Central memory CD4-positive, alpha-beta T cell (primary cell): ENCODE measurements at regions not wholly inside any gene's neighbourhood (a gene's known extent, or its start where the extent isn't known, plus 50 kb on each side); places are given as distances from the start of the nearest gene placed in this dataset.
"Not testable (repeated sequence)": the region's sequence is repeated elsewhere in the genome, so short reads cannot be mapped to it uniquely, and the experiment has no call there.

Experiments used
- DNase-seq: peaks from one replicate; pipeline ENCODE4 v3.0.0; 2022

- DNase-seq: no peak
These were observed 151.1 kb downstream of the SEM1 start for GRCh38 chr7:96558530-96558929.

- DNase-seq: no peak
These were observed 151.6 kb downstream of the SEM1 start for GRCh38 chr7:96558093-96558492.

- not testable (repeated sequence) for DNase-seq
These were observed 152.0 kb downstream of the SEM1 start for GRCh38 chr7:96557598-96557997.

GRCh38 chr7:96548664-96549063 lies 161.0 kb downstream of the SEM1 start:
- no peak for DNase-seq

GRCh38 chr7:96547371-96547811 lies 162.3 kb downstream of the SEM1 start:
- DNase-seq: no peak

- no peak for DNase-seq
These were observed 163.2 kb downstream of the SEM1 start for GRCh38 chr7:96546426-96546825.

GRCh38 chr7:96539471-96539870 lies 170.2 kb downstream of the SEM1 start:
- no peak for DNase-seq

- DNase-seq: no peak
These were observed 171.0 kb downstream of the SEM1 start for GRCh38 chr7:96538632-96539031.

- DNase-seq: no peak
These were observed 175.4 kb downstream of the SEM1 start for GRCh38 chr7:96534221-96534620.

GRCh38 chr7:96532428-96532935 lies 177.2 kb downstream of the SEM1 start:
- DNase-seq: no peak

- DNase-seq: no peak
These were observed 178.3 kb downstream of the SEM1 start for GRCh38 chr7:96531331-96531730.

GRCh38 chr7:96530786-96531185 lies 178.9 kb downstream of the SEM1 start:
- DNase-seq: no peak

GRCh38 chr7:96527133-96527827 lies 182.4 kb downstream of the SEM1 start:
- DNase-seq: no peak

- DNase-seq: no peak
These were observed 183.2 kb downstream of the SEM1 start for GRCh38 chr7:96526496-96526895.

- DNase-seq: no peak
These were observed 188.4 kb downstream of the SEM1 start for GRCh38 chr7:96521068-96521894.

- DNase-seq: no peak
These were observed 186.5 kb upstream of the SLC25A13 start for GRCh38 chr7:96508371-96508770.

- no peak for DNase-seq
These were observed 181.7 kb upstream of the SLC25A13 start for GRCh38 chr7:96503597-96503996.

- DNase-seq: no peak
These were observed 179.4 kb upstream of the SLC25A13 start for GRCh38 chr7:96501318-96501717.

GRCh38 chr7:96499532-96499931 lies 177.6 kb upstream of the SLC25A13 start:
- no peak for DNase-seq

GRCh38 chr7:96497567-96497966 lies 175.7 kb upstream of the SLC25A13 start:
- no peak for DNase-seq

- DNase-seq: no peak
These were observed 173.9 kb upstream of the SLC25A13 start for GRCh38 chr7:96495751-96496216.

- no peak for DNase-seq
These were observed 164.8 kb upstream of the SLC25A13 start for GRCh38 chr7:96486681-96487080.

GRCh38 chr7:96484845-96485244 lies 162.9 kb upstream of the SLC25A13 start:
- DNase-seq: no peak

- DNase-seq: no peak
These were observed 162.2 kb upstream of the SLC25A13 start for GRCh38 chr7:96484091-96484490.
